H9 (cell line): ENCODE measurements at regions not wholly inside any gene's neighbourhood (a gene's known extent, or its start where the extent isn't known, plus 50 kb on each side); places are given as distances from the start of the nearest gene placed in this dataset.

Source experiments
- DNase-seq: peaks from one replicate; pipeline ENCODE4 v3.0.0-alpha.2; 2017
- H2AFZ ChIP-seq: one replicate; pipeline ENCODE4 v1.6.1; 2013; ENCODE audit warnings: mild to moderate bottlenecking, low read length, control low read depth, moderate library complexity
- H2AK5ac ChIP-seq: 2 replicates; pipeline ENCODE4 v1.6.1; 2013; ENCODE audit warnings: low read length, control low read depth, mixed read lengths; ENCODE audit not compliant: insufficient read length
- H2BK120ac ChIP-seq: one replicate; pipeline ENCODE4 v1.6.1; 2013; ENCODE audit warnings: low read depth, mild to moderate bottlenecking, low read length, control low read depth, inconsistent platforms; ENCODE audit not compliant: poor library complexity, severe bottlenecking
- H2BK12ac ChIP-seq: 2 replicates; pipeline ENCODE4 v1.6.1; 2013; ENCODE audit warnings: low read length, control low read depth, mixed read lengths, low read depth; ENCODE audit not compliant: insufficient read length
- H2BK15ac ChIP-seq: 2 replicates; pipeline ENCODE4 v1.6.1; 2013; ENCODE audit warnings: low read depth, low read length, control low read depth
- H2BK20ac ChIP-seq: one replicate; pipeline ENCODE4 v1.6.1; 2013; ENCODE audit warnings: low read depth, mild to moderate bottlenecking, low read length, control low read depth, inconsistent platforms; ENCODE audit not compliant: poor library complexity, severe bottlenecking
- H2BK5ac ChIP-seq: 2 replicates; pipeline ENCODE4 v1.6.1; 2013; ENCODE audit warnings: low read length, control low read depth, mixed read lengths; ENCODE audit not compliant: insufficient read length
- H3K14ac ChIP-seq: 2 replicates; pipeline ENCODE4 v1.6.1; 2013; ENCODE audit warnings: low read length, control low read depth; ENCODE audit not compliant: insufficient read depth
- H3K18ac ChIP-seq: 2 replicates; pipeline ENCODE4 v1.6.1; 2013; ENCODE audit warnings: low read depth, mild to moderate bottlenecking, mixed read lengths, low read length, control low read depth; ENCODE audit not compliant: insufficient read length
- H3K23ac ChIP-seq: 2 replicates; pipeline ENCODE4 v1.6.1; 2013; ENCODE audit warnings: low read length, control low read depth, mixed read lengths, low read depth; ENCODE audit not compliant: insufficient read length
- H3K23me2 ChIP-seq: 2 replicates; pipeline ENCODE4 v1.6.1; 2013; ENCODE audit warnings: low read depth, mild to moderate bottlenecking, mixed read lengths, low read length, control low read depth; ENCODE audit not compliant: insufficient read length, poor library complexity, severe bottlenecking
- H3K27ac ChIP-seq: 2 replicates; pipeline ENCODE4 v1.5.1; 2013; ENCODE audit warnings: low read length, control low read depth, mixed read lengths, low read depth; ENCODE audit not compliant: insufficient read length
- H3K27me3 ChIP-seq: 2 replicates; pipeline ENCODE4 v1.6.1; 2013; ENCODE audit warnings: low read length, control low read depth, inconsistent platforms; ENCODE audit not compliant: insufficient read depth
- H3K4ac ChIP-seq: 2 replicates; pipeline ENCODE4 v1.6.1; 2013; ENCODE audit warnings: low read depth, mild to moderate bottlenecking, control low read depth, inconsistent platforms, low read length, moderate library complexity
- H3K4me1 ChIP-seq: 2 replicates; pipeline ENCODE4 v1.6.1; 2013; ENCODE audit warnings: low read length, control low read depth, inconsistent platforms; ENCODE audit not compliant: insufficient read depth
- H3K4me2 ChIP-seq: 2 replicates; pipeline ENCODE4 v1.6.1; 2013; ENCODE audit warnings: low read length, control low read depth, mixed read lengths; ENCODE audit not compliant: insufficient read length, insufficient read depth
- H3K56ac ChIP-seq: 2 replicates; pipeline ENCODE4 v1.6.1; 2013; ENCODE audit warnings: low read depth, mild to moderate bottlenecking, mixed read lengths, low read length, control low read depth; ENCODE audit not compliant: insufficient read length
- H3K79me1 ChIP-seq: 2 replicates; pipeline ENCODE4 v1.6.1; 2013; ENCODE audit warnings: low read depth, mild to moderate bottlenecking, moderate library complexity, low read length, control low read depth, inconsistent platforms; ENCODE audit not compliant: insufficient read depth, poor library complexity, severe bottlenecking
- H3K79me2 ChIP-seq: 2 replicates; pipeline ENCODE4 v1.6.1; 2013; ENCODE audit warnings: low read length, control low read depth, inconsistent platforms; ENCODE audit not compliant: insufficient read depth
- H3K9ac ChIP-seq: 2 replicates; pipeline ENCODE4 v1.6.1; 2013; ENCODE audit warnings: low read length, control low read depth, mixed read lengths; ENCODE audit not compliant: insufficient read length; ENCODE audit errors: extremely low read depth
- H3K9me3 ChIP-seq: one replicate; pipeline ENCODE4 v1.6.1; 2013; ENCODE audit warnings: low read depth, low read length, inconsistent platforms; ENCODE audit not compliant: control insufficient read depth
- H3T11ph ChIP-seq: one replicate; pipeline ENCODE4 v1.6.1; 2013; ENCODE audit warnings: mild to moderate bottlenecking, low read length, control low read depth, inconsistent platforms
- H4K20me1 ChIP-seq: one replicate; pipeline ENCODE4 v1.6.1; 2013; ENCODE audit not compliant: control insufficient read depth, insufficient read length, insufficient read depth
- H4K5ac ChIP-seq: 2 replicates; pipeline ENCODE4 v1.6.1; 2013; ENCODE audit warnings: low read depth, mild to moderate bottlenecking, mixed read lengths, low read length, control low read depth; ENCODE audit not compliant: insufficient read length
- H4K8ac ChIP-seq: replicated peaks from 2 replicates; pipeline ENCODE4 v1.6.1; 2013; ENCODE audit warnings: low read length, control low read depth, mixed read lengths, low read depth; ENCODE audit not compliant: insufficient read length
- H4K91ac ChIP-seq: 2 replicates; pipeline ENCODE4 v1.6.1; 2013; ENCODE audit warnings: low read depth, mild to moderate bottlenecking, moderate library complexity, mixed read lengths, low read length, control low read depth; ENCODE audit not compliant: insufficient read length
- H3K27ac Mint-ChIP-seq, 3 experiments: 2 replicates in 2 of 3; 3 replicates in 1 of 3; pipeline ENCODE4 v1.8.0; 2020 to 2021; ENCODE audit warnings: mixed read lengths in 3 of 3, mild to moderate bottlenecking in 1 of 3, moderate library complexity in 1 of 3
- H3K27me3 Mint-ChIP-seq: 2 replicates; pipeline ENCODE4 v1.8.0; 2021; ENCODE audit warnings: low read depth, mild to moderate bottlenecking, moderate library complexity, mixed read lengths
- H3K36me3 Mint-ChIP-seq, 3 experiments: 2 replicates in 2 of 3; 3 replicates in 1 of 3; pipeline ENCODE4 v1.8.0; 2020 to 2021; ENCODE audit warnings: low read depth in 3 of 3, mixed read lengths in 3 of 3; ENCODE audit not compliant: insufficient read depth in 1 of 3
- H3K4me1 Mint-ChIP-seq, 2 experiments: 2 replicates each; pipeline ENCODE4 v1.8.0; 2020; ENCODE audit warnings: mixed read lengths in 2 of 2
- H3K4me3 Mint-ChIP-seq, 2 experiments: 2 replicates in 1 of 2; 3 replicates in 1 of 2; pipeline ENCODE4 v1.8.0; 2020 to 2021; ENCODE audit warnings: mild to moderate bottlenecking in 2 of 2, mixed read lengths in 2 of 2, moderate library complexity in 1 of 2
- H3K9me3 Mint-ChIP-seq, 2 experiments: 2 replicates in 1 of 2; 3 replicates in 1 of 2; pipeline ENCODE4 v1.8.0; 2020; ENCODE audit warnings: mild to moderate bottlenecking in 2 of 2, mixed read lengths in 2 of 2, moderate library complexity in 1 of 2
- whole genome bisulfite sequencing: extraction: QIAGEN DNeasy Blood & Tissue Kit; methylation state at CpG from one replicate; pipeline ENCODE4 v1.1.7; 2013; ENCODE audit warnings: missing lambda C conversion rate, low lambda C conversion rate, mixed read lengths; ENCODE audit not compliant: insufficient read length; ENCODE audit errors: extremely low coverage; 5-methylcytosine and 5-hydroxymethylcytosine counted together
- TF ChIP-seq, protein P1 (sequence below): fragments of 200-600 bp; sonication (generic); conservative IDR thresholded peaks from 3 replicates; pipeline ENCODE4 v1.8.0; 2021; ENCODE audit warnings: antibody characterized with exemption, mild to moderate bottlenecking

DNA sequence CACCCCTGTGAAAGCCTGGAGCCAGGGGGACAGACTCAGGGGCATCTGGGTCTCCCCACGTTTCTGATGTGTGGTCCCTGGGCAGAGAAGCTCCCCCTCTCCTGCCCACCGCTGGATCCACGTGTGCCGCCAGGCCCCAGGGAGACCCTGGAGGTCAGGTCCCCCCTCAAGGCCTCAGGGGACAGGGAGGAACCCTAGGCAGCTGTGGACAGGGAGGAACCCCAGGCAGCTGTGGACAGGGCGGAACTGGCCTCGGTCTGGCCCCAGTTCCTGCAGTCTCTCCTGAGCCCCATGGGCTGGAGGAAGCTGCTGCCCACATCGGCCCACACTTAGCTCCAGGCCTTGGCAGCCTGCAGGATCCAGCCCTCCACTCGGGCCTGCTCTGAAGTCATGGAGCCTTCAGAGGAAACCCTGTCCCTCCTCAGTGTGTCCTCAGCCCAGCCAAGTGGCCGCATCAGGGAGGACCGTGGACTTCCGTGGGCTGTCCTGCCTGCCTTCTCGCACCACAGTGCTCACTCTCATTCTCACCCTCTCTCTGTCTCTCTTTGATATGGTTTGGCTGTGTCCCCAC lies 127.7 kb downstream of the BRD1 start:
- Histone ChIP-seq H4K8ac (no peak overlapping the region), H3K79me1 (no peaks in the 10 kb centered on the region), H3K23me2 (no peaks in the 10 kb centered on the region), H4K91ac (no peak overlapping the region), H3K9ac (no peak overlapping the region), H3K4ac (no peak overlapping the region), H3T11ph (no peak overlapping the region), H3K18ac (no peak overlapping the region), H2AFZ (no peak overlapping the region), H3K9me3 (peaks cover 8% of the 10 kb centered on the region), H4K5ac (no peak overlapping the region), H3K27ac (no peak overlapping the region), H2BK15ac (no peak overlapping the region), H3K56ac (no peak overlapping the region), H2BK20ac (no peak overlapping the region), H2BK120ac (no peak overlapping the region), H2AK5ac (no peak overlapping the region), H3K4me1 (no peaks in the 10 kb centered on the region), H3K23ac (no peak overlapping the region), H3K4me2 (no peak overlapping the region), H2BK12ac (no peak overlapping the region), H3K79me2 (no peaks in the 10 kb centered on the region), H3K27me3 (no peaks in the 10 kb centered on the region), H3K14ac (no peak overlapping the region), H2BK5ac (no peak overlapping the region), H4K20me1 (no peaks in the 10 kb centered on the region)
- peaks cover 21% of the 10 kb centered on the region for H3K27me3 Mint-ChIP-seq
- TF ChIP-seq, protein P1, sequence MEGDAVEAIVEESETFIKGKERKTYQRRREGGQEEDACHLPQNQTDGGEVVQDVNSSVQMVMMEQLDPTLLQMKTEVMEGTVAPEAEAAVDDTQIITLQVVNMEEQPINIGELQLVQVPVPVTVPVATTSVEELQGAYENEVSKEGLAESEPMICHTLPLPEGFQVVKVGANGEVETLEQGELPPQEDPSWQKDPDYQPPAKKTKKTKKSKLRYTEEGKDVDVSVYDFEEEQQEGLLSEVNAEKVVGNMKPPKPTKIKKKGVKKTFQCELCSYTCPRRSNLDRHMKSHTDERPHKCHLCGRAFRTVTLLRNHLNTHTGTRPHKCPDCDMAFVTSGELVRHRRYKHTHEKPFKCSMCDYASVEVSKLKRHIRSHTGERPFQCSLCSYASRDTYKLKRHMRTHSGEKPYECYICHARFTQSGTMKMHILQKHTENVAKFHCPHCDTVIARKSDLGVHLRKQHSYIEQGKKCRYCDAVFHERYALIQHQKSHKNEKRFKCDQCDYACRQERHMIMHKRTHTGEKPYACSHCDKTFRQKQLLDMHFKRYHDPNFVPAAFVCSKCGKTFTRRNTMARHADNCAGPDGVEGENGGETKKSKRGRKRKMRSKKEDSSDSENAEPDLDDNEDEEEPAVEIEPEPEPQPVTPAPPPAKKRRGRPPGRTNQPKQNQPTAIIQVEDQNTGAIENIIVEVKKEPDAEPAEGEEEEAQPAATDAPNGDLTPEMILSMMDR: no peak
- no peak overlapping the region for H3K4me3 Mint-ChIP-seq
- DNase-seq: no peak
- no CpG with 5 or more reads among the region's 12 CpGs for WGBS
- H3K4me1 Mint-ChIP-seq: no peaks in the 10 kb centered on the region
- peaks cover 25 to 43% of the 10 kb centered on the region in 2 experiments for H3K9me3 Mint-ChIP-seq
- H3K27ac Mint-ChIP-seq: no peak overlapping the region
- H3K36me3 Mint-ChIP-seq: peaks cover 0 to 6% (median 3%) of the 10 kb centered on the region in 3 experiments; a peak in 4 of 7 replicates
